Urinary bladder (tissue), 3 donors: ENCODE measurements at regions not wholly inside any gene's neighbourhood (a gene's known extent, or its start where the extent isn't known, plus 50 kb on each side); places are given as distances from the start of the nearest gene placed in this dataset.

Source experiments
- DNase-seq: peaks from one replicate; pipeline ENCODE4 v3.0.0-alpha.2; 2015; ENCODE audit errors: extremely low spot score
- H3K27ac ChIP-seq: one replicate; pipeline ENCODE4 v1.5.1; 2013; ENCODE audit warnings: low read depth, mild to moderate bottlenecking, moderate library complexity
- H3K36me3 ChIP-seq: one replicate; pipeline ENCODE4 v1.6.1; 2013; ENCODE audit warnings: mild to moderate bottlenecking, moderate library complexity; ENCODE audit not compliant: insufficient read depth
- H3K4me1 ChIP-seq: one replicate; pipeline ENCODE4 v1.6.1; 2013; ENCODE audit warnings: mild to moderate bottlenecking, moderate library complexity; ENCODE audit not compliant: insufficient read depth
- H3K4me3 ChIP-seq: one replicate; pipeline ENCODE4 v1.5.1; 2013; ENCODE audit warnings: low read depth, low read length
- WGBS: extraction: QIAGEN DNeasy Blood & Tissue Kit; methylation state at CpG from one replicate; pipeline ENCODE4 v1.1.7; 2013; 5-methylcytosine and 5-hydroxymethylcytosine counted together
- donor health status: healthy with polysubstance abuse.
- donor health status: healthy.

GRCh38 chr4:170305627-170306026 is 215.9 kb upstream of the AADAT start:
- 49% methylated on average over 2 of the region's 2 CpGs for WGBS
- no peak for DNase-seq
- Histone ChIP-seq H3K4me1 (no peaks in the 10 kb centered on the region), H3K4me3 (no peak overlapping the region), H3K27ac (no peak overlapping the region), H3K36me3 (no peaks in the 10 kb centered on the region)

GRCh38 chr4:170281027-170281426 is 191.3 kb upstream of the AADAT start:
- 78% methylated on average over 2 of the region's 2 CpGs for WGBS
- no peaks in the 10 kb centered on the region for H3K4me1 ChIP-seq
- H3K36me3 ChIP-seq, result no peaks in the 10 kb centered on the region
- H3K4me3 ChIP-seq, result no peak overlapping the region
- H3K27ac ChIP-seq, result no peak overlapping the region
- DNase-seq, result no peak

GRCh38 chr4:170278460-170278859 is 188.7 kb upstream of the AADAT start:
- no peak overlapping the region for H3K27ac ChIP-seq
- H3K4me1 ChIP-seq, result no peaks in the 10 kb centered on the region
- no peak for DNase-seq
- H3K36me3 ChIP-seq, result no peaks in the 10 kb centered on the region
- no peak overlapping the region for H3K4me3 ChIP-seq

GRCh38 chr4:170274616-170275015 is 184.9 kb upstream of the AADAT start:
- DNase-seq, result no peak
- H3K4me1 ChIP-seq, result no peaks in the 10 kb centered on the region
- no peak overlapping the region for H3K27ac ChIP-seq
- H3K36me3 ChIP-seq, result no peaks in the 10 kb centered on the region
- WGBS, result 77% methylated on average over 4 of the region's 4 CpGs
- no peak overlapping the region for H3K4me3 ChIP-seq

GRCh38 chr4:170272959-170273358 is 183.2 kb upstream of the AADAT start:
- WGBS, result 72% methylated on average over 4 of the region's 4 CpGs
- no peak overlapping the region for H3K4me3 ChIP-seq
- no peaks in the 10 kb centered on the region for H3K36me3 ChIP-seq
- DNase-seq, result no peak
- H3K4me1 ChIP-seq, result no peaks in the 10 kb centered on the region
- H3K27ac ChIP-seq, result no peak overlapping the region

GRCh38 chr4:170271723-170272122 is 182.0 kb upstream of the AADAT start:
- Histone ChIP-seq H3K4me3 (no peak overlapping the region), H3K27ac (no peak overlapping the region), H3K4me1 (no peaks in the 10 kb centered on the region), H3K36me3 (no peaks in the 10 kb centered on the region)
- DNase-seq, result no peak
- WGBS, result 57% methylated on average over 2 of the region's 2 CpGs

GRCh38 chr4:170270628-170271027 is 180.9 kb upstream of the AADAT start:
- 85% methylated on average over 2 of the region's 2 CpGs for WGBS
- Histone ChIP-seq H3K4me3 (no peak overlapping the region), H3K27ac (no peak overlapping the region), H3K36me3 (no peaks in the 10 kb centered on the region), H3K4me1 (no peaks in the 10 kb centered on the region)
- DNase-seq, result no peak

GRCh38 chr4:170269950-170270349 is 180.2 kb upstream of the AADAT start:
- Histone ChIP-seq H3K4me3 (no peak overlapping the region), H3K36me3 (no peaks in the 10 kb centered on the region), H3K4me1 (no peaks in the 10 kb centered on the region), H3K27ac (no peak overlapping the region)
- no peak for DNase-seq
- WGBS, result 95% methylated on average over 2 of the region's 2 CpGs

- peak; percentile 84 for DNase-seq
- H3K4me1 ChIP-seq, result no peaks in the 10 kb centered on the region
- no peaks in the 10 kb centered on the region for H3K36me3 ChIP-seq
- H3K4me3 ChIP-seq, result no peak overlapping the region
- H3K27ac ChIP-seq, result no peak overlapping the region
- 10% methylated on average over 6 of the region's 6 CpGs for WGBS
Observed at GRCh38 chr4:170259631-170260153, 169.9 kb upstream of the AADAT start.

- H3K27ac ChIP-seq, result no peak overlapping the region
- no peaks in the 10 kb centered on the region for H3K36me3 ChIP-seq
- no peak for DNase-seq
- H3K4me3 ChIP-seq, result no peak overlapping the region
- H3K4me1 ChIP-seq, result no peaks in the 10 kb centered on the region
Observed at GRCh38 chr4:170256807-170257206, 167.1 kb upstream of the AADAT start.

- Histone ChIP-seq H3K36me3 (no peaks in the 10 kb centered on the region), H3K27ac (no peak overlapping the region), H3K4me1 (no peaks in the 10 kb centered on the region), H3K4me3 (no peak overlapping the region)
- WGBS, result 67% methylated on average over 3 of the region's 3 CpGs
- no peak for DNase-seq
Observed at GRCh38 chr4:170248576-170248975, 158.8 kb upstream of the AADAT start.

GRCh38 chr4:170248029-170248428 is 158.3 kb upstream of the AADAT start:
- Histone ChIP-seq H3K36me3 (no peaks in the 10 kb centered on the region), H3K27ac (no peak overlapping the region), H3K4me3 (no peak overlapping the region), H3K4me1 (no peaks in the 10 kb centered on the region)
- DNase-seq, result no peak
- 44% methylated on average over 4 of the region's 4 CpGs for WGBS

- no peak for DNase-seq
- no peaks in the 10 kb centered on the region for H3K36me3 ChIP-seq
- no peak overlapping the region for H3K27ac ChIP-seq
- H3K4me3 ChIP-seq, result no peak overlapping the region
- no peaks in the 10 kb centered on the region for H3K4me1 ChIP-seq
Observed at GRCh38 chr4:170247596-170247995, 157.8 kb upstream of the AADAT start.

- DNase-seq, result no peak
- no peaks in the 10 kb centered on the region for H3K36me3 ChIP-seq
- 64% methylated on average over 2 of the region's 2 CpGs for WGBS
- no peaks in the 10 kb centered on the region for H3K4me1 ChIP-seq
- H3K27ac ChIP-seq, result no peak overlapping the region
- H3K4me3 ChIP-seq, result no peak overlapping the region
Observed at GRCh38 chr4:170243662-170244288, 154.0 kb upstream of the AADAT start.

GRCh38 chr4:170242471-170242870 is 152.7 kb upstream of the AADAT start:
- Histone ChIP-seq H3K4me3 (no peak overlapping the region), H3K36me3 (no peaks in the 10 kb centered on the region), H3K27ac (no peak overlapping the region), H3K4me1 (no peaks in the 10 kb centered on the region)
- DNase-seq, result no peak
